Hematopoietic multipotent progenitor cell treated with erythropoietin and hydrocortisone succinate and interleukin-3 and kit ligand, for 17 days (in vitro differentiated cells): ENCODE measurements at regions not wholly inside any gene's neighbourhood (a gene's known extent, or its start where the extent isn't known, plus 50 kb on each side); places are given as distances from the start of the nearest gene placed in this dataset.

ENCODE experiments used
- DNase-seq: peaks from one replicate; pipeline ENCODE4 v3.0.0-alpha.2; 2015; ENCODE audit warnings: low spot score

- DNase-seq: no peak
Observed at GRCh38 chr1:184322253-184322652, 64.6 kb upstream of the C1orf21 start.

GRCh38 chr1:184324972-184325371, 61.9 kb upstream of the C1orf21 start:
- DNase-seq: no peak

GRCh38 chr1:184326278-184326677, 60.6 kb upstream of the C1orf21 start:
- no peak for DNase-seq

- DNase-seq: no peak
Observed at GRCh38 chr1:184329245-184329953, 57.4 kb upstream of the C1orf21 start.

GRCh38 chr1:184329962-184330868, 56.6 kb upstream of the C1orf21 start:
- DNase-seq: no peak

GRCh38 chr1:184330875-184331274, 56.0 kb upstream of the C1orf21 start:
- DNase-seq: no peak
